ENCODE measurements at regions not wholly inside any gene's neighbourhood (a gene's known extent, or its start where the extent isn't known, plus 50 kb on each side); places are given as distances from the start of the nearest gene placed in this dataset.
"Not testable (repeated sequence)": the region's sequence is repeated elsewhere in the genome, so short reads cannot be mapped to it uniquely, and the experiment has no call there.

DNA sequence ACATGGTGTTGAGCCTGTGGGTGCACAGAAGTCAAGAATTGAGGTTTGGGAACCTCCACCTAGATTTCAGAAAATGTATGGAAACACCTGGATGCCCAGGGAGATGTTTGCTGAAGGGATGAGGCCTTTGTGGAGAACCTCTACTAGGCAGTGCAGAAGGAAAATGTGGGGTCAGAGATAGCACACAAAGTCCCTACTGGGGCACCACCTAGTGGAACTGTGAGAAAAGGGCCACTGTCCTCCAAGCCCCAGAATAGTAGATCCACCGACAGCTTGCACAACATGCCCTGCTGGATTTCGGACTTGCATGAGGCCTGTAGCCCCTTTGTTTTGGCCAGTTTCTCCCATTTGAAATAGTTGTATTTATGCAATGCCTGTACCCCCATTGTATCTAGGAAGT lies 2027.3 kb downstream of the PCDH9 start:
- DNase-seq = not testable (repeated sequence)

DNA sequence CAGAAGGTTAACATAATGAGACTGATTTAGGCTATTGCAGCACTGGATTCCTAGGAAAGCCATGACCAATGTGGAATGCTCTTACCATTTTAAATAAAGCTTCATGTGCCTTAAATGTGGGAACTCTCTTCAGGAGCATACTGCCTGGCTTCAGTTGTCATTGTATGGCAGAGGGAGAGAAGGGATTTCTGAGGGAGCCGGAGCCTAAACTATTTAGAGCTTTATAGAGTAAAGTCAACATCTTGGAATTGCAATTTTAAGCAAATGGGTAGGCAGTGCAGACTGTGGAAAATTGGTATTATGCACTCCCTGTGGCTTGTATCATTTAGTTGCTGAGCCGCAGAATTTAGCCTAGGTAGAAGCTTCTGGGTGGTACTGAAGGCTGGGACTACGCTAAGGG lies 2041.4 kb downstream of the PCDH9 start:
- DNase-seq = no peak

DNA sequence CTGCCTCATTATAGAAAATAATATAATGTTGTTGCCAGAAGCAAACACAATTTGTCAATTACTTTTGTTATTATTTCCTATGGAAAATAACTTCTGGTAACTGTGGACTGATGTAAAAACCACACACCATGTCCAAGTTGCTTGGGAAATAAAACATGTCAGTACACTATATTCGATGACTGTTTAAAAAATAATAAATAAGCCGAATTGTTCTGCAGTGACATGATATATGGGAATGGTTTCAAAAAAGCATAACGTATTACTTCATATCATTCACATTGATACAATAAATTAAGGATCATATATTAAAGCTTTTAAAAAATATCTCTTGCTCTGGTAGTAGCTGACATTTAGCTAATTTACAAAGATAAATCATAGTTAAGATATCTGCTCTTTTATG lies 2062.1 kb downstream of the PCDH9 start:
- DNase-seq = no peak

DNA sequence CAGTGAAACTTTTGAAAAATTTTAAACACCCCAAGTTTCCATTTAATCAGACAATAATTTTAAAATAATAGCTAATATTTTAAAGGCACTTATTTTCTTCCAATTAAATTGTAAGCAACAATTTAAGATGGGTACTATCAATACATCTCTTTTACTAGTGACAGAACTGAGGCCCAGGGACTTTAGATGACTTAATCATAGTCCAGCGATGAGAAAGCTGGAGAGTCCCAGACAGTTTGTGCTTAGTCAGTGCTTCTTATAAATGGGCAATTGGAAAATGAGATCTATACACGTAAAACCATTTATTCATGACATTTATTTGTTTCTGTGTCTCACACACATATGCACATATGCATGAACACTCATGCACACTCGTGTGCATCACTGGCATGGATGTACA lies 2063.5 kb downstream of the PCDH9 start:
- DNase-seq = no peak

DNA sequence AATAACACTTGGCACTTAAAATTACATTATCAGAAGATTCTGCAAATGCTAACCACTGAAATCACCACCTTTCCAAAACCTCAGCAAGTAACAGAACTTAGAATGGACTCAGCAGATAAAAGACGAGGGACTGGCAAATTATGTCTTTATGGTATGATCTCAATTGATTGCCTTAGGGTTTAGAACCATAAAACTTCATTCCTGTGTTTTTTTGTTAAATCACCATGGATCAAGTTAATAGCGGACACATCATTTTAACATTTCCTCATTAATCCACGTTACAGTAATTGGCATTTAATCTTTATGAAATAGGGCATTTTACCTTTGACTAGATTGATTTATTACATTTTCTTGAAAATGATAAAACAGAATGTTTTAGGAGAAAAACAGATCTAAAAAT lies 2070.3 kb downstream of the PCDH9 start:
- DNase-seq = no peak

DNA sequence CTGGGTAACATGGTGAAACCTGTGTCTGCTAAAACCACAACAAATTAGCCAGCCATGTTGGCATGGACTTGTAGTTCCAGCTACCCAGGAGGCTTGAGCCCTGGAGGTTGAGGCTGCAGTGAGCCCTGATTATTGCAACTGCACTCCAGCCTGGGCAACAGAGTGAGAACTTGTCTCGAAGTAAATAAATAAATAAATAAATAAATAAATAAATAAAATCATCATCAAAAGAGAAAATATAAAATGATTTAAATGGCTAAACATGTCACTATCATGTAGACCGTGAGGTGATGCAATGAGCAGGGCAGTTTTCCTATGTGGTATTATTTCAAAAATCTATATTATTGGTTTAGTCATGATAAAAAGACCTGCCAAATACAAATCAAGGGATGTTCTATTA lies 2074.3 kb downstream of the PCDH9 start:
- no peak for DNase-seq

DNA sequence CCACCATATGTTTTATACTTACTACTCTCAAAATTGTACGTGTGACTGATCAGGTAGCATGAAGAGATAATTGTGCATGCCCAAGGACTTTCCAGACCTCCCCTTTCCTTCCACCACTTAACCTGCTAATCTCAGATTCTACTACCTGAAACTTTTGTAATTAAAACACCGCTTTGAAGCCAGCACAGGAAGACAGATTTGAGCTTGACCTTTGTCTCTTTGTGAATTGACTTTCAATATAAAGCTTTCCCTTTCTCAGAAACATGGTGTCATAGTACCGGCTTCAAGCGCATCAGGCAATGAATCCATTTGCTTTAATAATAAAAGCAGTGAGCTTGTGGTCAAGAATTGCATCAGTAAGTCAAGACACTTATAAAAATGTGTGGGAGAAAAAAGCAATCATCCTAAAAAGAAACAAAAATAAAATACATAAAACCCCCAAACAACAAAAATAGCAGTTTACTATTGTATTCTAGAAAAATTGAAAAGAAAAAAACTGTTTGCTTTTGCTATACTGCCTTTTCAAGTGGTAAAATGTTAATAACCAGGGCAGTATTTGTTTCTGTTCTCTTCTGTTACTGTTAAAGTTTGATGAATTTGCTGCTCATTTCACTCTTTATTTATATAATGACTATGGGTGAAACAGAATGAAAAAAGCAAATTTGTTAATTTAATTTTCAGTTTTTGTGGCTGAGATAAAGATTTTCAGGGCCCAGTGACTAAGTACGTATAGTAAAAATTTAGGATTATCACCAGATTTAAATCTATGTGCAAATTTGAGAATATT lies 2075.3 kb downstream of the PCDH9 start:
- no peak for DNase-seq

DNA sequence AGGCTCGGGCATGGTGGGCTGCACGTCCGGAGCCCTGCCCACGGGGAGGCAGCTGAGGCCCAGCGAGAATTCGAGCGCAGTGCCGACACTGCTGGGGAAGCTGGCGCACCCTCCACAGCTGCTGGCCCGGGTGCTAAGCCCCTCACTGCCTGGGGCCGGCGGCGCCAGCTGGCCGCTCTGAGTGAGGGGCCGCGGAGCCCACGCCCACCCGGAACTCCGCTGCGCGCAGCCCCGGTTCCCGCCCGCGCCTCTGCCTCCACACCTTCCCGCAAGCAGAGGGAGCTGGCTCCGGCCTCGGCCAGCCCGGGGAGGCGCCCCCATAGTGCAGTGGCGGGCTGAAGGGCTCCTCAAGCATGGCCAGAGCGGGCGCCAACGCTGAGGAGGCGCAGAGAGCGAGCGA lies 2080.4 kb downstream of the PCDH9 start:
- no peak for DNase-seq

DNA sequence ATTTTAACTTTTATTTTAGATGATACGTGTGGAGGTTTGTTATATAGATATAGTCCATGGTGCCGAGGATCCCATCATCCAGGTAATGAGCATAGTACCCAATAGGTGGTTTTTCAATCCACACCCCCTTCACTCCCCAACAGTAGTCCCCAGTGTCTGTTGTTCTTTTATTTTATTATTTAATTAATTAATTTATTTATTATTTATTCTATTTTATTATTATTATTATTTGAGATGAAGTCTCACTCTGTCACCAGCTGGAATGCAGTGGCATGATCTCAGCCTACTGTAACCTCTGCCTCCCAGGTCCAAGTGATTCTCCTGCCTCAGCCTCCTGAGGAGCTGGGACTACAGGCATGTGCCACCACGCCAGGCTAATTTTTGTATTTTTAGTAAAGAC lies 2086.2 kb downstream of the PCDH9 start:
- DNase-seq = no peak

DNA sequence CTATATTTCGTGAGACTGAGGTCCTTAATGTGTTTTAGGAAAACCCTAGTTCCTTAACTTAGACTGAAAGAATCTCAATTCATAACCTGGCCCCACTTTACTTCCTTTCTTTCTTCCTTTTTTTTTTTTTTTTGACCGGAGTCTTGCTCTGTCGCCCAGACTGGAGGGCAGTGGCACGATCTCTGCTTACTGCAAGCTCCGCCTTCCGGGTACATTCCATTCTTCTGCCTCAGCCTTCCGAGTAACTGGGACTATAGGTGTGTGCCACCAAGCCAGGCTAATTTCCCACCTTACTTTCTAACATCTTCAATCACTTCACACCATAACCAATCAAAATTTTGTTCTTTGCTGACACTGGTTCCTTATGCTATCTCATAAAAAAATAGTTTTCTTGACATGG lies 2097.0 kb downstream of the PCDH9 start:
- DNase-seq = no peak

DNA sequence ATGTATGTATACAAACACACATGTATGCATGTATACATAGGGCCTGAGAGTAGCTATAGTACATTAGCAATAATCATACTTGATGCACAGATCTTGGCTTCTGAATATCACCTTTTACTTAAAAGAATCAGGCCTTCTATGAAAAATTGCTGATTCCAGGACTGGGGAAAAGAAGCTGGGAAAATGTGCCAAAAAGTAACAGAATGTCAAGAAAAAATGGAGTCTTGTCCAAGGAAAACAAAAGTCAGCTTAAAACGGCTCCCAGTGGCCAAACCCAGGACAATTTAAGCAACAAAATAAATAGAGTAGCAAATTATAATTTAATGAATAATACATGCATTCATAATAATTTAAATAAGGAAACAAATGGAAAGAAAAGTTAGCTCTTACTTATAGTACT lies 2104.9 kb downstream of the PCDH9 start:
- no peak for DNase-seq

DNA sequence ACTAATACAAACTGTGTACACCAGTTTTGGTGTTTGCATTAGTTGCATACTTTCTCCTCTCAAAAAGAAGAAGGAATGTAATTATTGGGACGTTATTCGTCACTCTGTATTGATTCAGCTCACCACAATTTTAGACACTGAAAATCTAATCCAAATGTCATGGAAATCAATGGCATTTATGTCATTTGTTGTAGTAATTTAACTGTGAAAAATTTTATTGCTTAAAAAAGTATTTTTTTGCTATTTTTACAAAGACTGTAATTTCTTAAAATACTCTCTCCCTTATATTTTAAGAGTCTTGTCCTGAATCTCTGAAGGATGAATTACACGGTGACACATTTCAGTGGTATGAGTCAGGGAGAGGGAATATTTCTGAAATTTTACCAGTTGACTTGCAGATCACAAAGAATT lies 2117.6 kb downstream of the PCDH9 start:
- DNase-seq = no peak

DNA sequence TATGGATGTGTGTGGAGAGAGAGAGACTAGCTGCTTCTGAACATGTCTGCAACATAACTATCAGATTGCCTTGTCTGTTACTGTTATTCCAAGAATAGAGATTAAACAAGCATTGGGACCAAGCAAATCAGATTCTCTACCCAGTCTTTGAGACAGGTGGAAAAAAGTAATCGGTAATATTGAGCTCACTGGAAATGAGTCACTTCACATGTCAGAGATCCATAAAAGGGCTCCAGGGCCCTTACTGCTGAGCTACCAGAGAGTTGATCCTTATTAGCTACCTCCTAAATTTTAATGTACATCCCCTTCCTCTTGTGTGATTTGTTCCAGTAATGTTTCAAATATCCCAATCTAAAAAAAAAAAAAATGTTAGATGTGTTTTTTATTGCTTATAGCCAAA lies 2118.0 kb downstream of the PCDH9 start:
- DNase-seq = no peak

DNA sequence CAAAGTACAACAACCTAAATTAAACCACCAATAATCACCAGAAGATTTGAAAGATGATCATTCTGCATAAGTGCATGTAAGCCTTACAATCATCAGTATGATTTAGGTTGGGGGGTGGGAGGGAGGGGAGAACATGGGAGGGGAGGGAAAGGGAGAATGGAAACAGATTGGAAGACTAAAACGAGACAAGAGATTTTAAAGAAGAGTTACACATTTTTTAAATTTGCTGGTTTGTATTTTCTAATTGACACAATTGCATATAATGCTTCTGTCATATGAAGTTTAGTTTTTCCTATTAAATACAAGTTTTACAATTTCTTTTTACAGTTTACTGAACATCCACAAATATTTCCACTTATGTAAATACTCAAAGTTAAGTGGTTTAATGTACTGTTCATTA lies 2118.9 kb downstream of the PCDH9 start:
- DNase-seq = no peak

DNA sequence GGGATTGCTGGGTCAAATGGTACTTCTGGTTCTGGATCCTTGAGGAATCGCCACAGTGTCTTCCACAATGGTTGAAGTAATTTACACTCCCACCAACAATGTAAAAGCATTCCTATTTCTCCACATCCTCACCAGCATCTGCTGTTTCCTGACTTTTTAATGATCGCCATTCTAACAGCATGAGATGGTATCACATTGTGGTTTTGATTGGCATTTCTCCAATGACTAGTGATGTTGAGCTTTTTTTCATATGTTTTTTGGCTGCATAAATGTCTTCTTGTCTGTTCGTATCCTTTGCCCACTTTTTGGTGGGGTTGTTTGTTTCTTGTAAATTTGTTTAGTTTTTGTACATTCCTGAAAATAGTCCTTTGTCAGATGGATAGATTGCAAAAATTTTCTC lies 2125.7 kb downstream of the PCDH9 start:
- not testable (repeated sequence) for DNase-seq

DNA sequence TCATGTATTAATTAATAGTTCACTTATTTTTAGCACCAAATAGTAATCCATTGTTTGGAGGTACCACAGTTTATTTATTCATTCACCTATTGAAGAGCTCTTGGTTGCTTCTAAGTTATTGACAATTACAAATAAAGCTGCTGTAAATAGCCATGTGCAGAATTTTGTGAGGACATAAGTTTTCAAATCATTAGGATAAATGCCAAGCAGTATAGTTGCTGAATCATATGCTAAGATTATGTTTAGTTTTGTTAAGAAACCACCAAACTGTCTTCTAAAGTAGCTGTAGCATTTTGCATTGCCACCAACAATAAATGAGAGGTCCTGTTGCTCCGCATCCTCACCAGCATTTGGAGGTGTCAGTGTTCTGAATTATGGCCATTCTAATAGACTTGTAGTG lies 2126.8 kb downstream of the PCDH9 start:
- DNase-seq = no peak

DNA sequence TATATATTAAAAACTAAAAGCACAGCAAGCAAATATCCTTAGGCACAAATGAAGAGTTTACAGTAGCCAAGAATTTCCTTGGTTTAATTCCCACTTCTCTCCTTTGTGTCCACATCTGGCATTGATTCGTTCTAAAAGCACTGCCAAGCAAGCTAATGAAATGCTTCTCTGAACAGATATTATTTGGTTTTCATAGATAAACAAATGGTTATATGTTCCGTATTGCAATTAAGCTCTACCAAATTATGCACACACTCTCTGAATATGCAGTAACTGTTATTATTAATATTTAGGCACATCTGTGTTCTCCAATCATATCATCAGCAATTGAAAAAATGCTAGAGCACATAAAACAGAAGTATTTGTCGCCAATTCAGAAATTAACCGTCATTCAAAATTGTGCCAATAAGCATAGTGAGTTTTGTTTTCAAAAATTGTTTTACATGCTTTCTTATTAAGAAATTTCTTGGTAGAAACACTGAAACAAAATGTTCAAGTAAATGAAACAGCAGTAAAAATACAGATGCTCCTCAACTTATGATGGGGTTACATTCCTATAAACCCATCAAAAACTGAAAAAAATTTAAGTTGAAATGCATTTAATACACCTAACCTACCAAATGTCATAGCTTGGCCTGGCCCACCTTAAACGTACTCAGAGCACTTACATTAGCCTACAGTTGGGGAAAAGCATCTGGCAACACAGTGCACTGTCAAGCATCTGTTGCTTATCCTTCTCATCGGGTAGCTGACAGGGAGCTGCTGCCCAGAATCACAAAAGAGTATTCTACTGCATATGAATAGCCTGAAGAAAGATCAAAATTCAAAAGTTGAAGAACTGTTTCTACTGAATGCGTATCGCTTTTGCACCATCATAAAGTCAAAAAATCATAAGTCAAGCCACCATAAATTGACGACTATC lies 2134.7 kb downstream of the PCDH9 start:
- DNase-seq = no peak

DNA sequence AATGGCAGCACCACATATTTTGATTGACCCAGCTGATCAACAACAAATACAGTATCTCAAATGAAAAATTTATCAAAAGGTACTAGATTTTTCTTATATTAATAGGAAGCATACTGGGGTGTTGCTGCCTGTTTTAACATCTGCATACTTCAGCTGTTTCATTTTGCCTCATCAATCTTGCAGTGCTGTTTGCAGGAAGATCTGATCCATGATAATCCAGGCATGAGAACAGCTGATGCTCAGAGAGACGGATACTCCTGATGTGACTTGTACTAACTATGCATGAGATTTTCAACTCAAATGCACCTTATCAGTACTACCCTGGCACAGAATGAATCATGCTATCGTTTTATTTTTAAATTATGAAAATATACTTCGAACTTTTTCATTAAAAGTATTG lies 2136.8 kb downstream of the PCDH9 start:
- DNase-seq = no peak

DNA sequence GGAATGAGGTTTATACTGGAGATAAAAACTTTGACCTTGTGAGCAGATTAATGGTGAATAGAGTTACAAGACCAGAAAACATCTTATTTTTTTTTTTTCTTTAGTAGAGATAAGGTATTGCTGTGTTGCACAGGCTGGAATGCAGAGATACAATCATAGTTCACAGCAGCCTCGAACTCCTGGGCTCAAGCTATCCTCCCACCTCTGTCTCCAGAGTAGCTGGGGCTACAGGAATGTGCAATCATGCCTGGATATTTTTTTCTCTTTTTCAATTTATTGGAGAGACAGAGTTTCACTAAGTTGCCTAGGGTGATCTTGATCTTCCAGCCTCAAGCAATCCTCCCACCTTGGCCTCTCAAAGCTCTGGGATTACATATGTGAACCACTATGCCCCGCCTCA lies 2139.1 kb downstream of the PCDH9 start:
- DNase-seq = no peak

DNA sequence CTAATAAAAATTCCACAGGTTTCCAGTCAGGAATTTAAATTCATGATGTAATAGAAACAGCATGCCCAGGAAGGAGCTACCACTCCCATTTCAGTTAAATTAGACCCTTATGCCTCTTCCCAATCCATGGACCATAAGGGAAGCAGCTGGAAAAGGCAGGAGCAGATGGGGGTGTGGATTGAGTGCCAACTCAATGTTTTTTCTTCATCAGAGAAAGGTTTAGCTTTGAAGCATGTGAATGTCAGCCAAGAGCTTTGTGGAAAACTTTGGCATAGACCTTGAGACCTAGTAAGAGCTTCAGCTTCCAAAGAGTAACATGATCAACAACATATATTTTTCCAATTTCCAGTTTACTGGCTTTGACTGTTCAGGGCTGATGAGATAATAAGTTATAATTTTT lies 2139.9 kb downstream of the PCDH9 start:
- no peak for DNase-seq

DNA sequence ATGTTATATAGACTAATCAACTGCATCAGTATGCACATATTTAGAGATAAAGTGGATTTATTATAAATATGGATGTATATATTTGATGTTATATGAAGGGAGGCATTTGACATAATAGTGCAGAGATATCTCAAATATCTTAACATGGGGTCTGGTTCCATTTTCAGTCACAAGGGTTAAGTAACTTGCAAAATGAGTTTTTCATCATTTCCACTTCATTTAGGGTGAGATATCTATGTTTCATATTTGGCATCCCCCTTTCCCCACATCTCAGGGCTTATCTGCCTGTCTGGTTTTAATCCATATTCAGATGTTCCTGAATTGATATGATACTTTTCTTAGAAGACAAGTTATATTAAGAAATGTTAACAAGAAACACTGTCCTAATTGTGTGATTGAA lies 2141.2 kb downstream of the PCDH9 start:
- no peak for DNase-seq

DNA sequence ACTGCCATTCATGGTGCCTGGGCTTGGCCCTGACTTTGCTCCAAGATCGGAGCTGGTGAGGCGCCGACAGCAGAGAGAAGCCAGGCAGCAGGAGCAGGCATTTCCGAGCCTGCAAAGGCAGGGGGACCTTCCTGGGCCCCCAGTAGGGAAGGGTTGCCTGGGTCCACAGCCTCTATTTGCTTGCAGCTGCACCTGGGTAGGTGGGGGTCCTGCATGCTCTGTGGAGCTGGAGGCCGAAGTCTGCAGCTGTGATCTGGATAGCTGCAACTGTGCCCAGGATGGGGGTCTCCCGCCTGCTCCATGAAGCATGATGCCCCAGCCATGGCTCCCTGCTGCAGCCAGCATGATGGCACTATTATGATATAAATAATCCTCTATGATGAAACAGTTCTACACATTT lies 2144.2 kb downstream of the PCDH9 start:
- no peak for DNase-seq

DNA sequence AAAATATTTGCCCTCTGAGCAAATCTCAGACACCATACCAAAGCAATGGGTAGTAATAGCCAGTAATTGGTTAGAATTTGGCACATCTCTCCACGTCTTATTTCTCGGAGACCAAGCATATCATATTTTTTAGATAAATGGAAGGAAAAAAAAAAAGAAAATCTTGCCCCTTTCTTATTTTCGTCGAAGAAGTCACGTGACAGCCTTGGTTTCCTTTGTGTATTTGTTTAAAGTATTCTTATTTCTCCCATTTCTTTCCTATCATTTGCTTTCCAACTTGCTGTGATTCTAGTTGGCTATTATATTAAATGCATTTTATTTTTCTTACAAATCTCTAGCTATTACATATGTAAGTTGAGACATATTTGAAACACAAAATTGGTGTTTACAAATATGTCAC lies 2155.9 kb downstream of the PCDH9 start:
- DNase-seq = no peak

All from amygdala (tissue), 56 donors.